GM12864 (cell line): ENCODE measurements at regions not wholly inside any gene's neighbourhood (a gene's known extent, or its start where the extent isn't known, plus 50 kb on each side); places are given as distances from the start of the nearest gene placed in this dataset.

Experiments
- DNase-seq: peaks from one replicate; pipeline ENCODE4 v3.0.0-alpha.2; 2011; ENCODE audit warnings: low read depth
- H3K4me3 ChIP-seq: 2 replicates; pipeline ENCODE4 v1.5.1; 2011; ENCODE audit warnings: mild to moderate bottlenecking, low read depth, low read length, control low read depth
- CTCF ChIP-seq: IDR thresholded peaks from 2 replicates; pipeline ENCODE4 v1.5.1; 2011; ENCODE audit warnings: low read depth, mild to moderate bottlenecking, moderate library complexity, low read length, control low read depth, inconsistent platforms; ENCODE audit errors: missing control alignments

DNA sequence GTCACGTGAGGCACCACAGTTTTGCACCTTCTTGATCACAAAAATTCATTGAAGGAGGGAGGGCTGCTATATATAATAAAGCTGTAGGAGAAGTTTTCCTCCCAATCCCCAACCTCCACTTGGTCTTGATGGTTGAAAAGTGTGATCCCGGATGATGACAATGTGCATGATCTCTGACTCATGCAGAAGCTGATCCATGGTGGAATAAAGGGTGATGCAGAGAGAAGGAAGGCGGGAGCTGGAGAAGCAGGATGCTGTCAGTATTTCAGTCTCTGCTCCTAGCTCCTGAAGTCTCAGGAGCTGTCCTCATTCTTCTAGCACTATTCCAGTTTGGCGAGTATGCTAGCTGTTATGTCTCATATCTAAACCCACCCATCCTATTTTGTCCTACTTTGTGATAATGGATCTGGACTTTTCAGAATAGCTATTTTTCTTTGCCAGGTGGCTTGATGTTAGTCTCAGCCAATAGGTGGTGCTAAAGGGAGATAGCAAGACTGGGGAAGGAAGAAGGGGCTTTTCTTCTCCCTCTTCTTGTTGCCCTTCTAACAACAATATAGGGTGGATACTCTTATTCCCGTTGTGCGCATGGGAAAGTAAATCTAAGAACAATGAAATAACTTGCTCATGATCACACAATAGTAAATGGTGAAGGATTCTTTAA, 65.6 kb upstream of the HTR2A start:
- peak; percentile 67 for TF ChIP-seq CTCF
- no peak for DNase-seq
- H3K4me3 ChIP-seq: no peak overlapping the region

DNA sequence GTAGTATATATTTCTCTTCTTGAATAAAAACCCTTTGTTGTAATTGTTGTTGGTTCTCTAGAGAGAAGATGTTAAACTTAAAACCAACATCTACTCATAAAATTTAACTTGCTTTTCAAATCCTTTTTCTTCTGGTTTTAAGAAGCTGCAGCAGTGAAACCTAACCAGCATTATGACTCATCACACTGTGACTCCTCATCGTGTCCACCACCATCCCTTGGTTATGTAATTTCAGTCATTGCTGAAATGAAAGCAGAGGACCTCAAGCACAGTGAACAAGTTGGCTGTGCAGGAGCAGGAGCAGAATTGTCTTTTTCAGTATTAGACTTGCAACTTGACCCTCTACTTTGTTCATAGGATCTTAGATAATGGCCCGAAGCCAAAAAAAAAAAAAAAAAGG, 64.9 kb upstream of the HTR2A start:
- DNase-seq: peak; percentile 82
- H3K4me3 ChIP-seq: no peak overlapping the region
- no peak for TF ChIP-seq CTCF

DNA sequence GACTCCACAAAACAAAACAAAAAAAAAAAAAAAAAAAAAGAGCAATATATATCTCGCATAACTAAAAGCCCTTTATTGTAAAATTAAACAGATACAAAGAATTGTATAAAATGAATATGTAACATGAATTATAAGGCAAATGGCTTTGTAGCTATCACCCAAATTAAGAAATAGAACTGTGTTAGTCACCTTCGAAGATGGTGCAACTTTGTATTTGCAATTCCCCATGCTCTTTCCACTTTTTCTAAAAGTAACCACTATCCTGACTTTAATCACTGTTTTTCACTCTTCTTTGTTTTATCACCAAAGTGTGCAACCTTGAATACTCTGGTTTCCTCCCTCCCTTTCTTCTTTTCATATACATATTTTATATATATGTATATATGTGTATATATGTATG, 57.1 kb upstream of the HTR2A start:
- H3K4me3 ChIP-seq: no peak overlapping the region
- no peak for TF ChIP-seq CTCF
- no peak for DNase-seq

DNA sequence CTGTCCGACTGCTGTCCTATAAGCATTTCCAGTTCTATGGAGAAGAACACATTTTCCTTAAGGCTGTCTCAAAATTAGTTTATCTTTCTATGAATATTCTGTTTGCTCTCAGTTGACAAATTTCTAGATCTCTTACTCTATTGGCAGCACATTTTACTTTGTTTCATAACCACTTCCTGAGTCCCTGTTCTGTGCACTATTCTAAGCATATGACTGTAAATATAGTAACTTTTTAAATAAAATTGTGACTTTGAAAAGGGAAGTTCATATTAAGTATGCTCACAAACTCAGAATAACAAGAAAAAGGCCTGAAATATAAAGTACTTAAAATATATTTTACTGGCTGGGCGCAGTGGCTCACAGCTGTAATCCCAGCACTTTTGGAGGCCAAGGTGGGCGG, 56.5 kb upstream of the HTR2A start:
- no peak for TF ChIP-seq CTCF
- H3K4me3 ChIP-seq: no peak overlapping the region
- no peak for DNase-seq

DNA sequence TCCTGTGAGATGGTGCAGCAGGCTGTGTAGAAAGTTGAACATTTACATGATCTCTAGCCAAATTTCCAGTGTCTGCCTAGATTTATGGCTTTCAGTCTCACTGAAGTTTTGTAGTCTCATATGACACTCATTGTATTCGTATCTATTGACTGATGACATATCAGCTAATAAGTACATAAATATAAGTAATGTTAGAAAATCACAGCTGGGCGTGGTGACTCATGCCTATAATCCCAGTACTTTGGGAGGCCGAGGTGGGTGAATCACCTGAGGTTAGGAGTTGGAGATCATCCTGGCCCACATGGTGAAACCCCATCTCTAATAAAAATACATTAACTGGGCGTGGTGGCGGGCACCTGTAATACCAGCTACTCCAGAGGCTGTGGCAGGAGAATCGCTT, 54.7 kb upstream of the HTR2A start:
- no peak for DNase-seq
- H3K4me3 ChIP-seq: no peak overlapping the region
- TF ChIP-seq CTCF: no peak

DNA sequence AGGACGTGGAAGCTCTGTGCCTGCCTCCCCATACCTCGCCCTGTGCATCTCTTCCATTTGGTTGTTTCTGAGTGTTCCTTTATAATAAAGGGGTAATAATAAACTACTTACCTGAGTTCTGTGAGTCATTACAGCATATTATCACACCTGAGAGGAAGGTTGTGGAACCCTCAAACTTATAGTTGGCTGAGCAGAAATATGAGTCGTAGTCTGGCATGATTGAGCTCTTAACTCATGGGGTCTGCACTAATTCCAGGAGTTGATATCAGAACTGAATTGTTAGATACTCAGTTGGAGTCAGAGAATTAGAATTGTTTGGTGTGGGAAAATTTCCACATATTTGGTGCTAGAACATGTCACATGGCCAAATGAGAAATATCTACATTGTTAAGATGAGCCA, 52.4 kb upstream of the HTR2A start:
- no peak for DNase-seq
- no peak overlapping the region for H3K4me3 ChIP-seq
- no peak for TF ChIP-seq CTCF

- no peak for TF ChIP-seq CTCF
- H3K4me3 ChIP-seq: no peak overlapping the region
- DNase-seq: no peak
These were observed 51.5 kb upstream of the HTR2A start for GRCh38 chr13:46948338-46948737.
